Activated CD8-positive, alpha-beta memory T cell treated with anti-CD3 and anti-CD28 coated beads, Interleukin-2, amount 50 U/mL, for 4 hours (primary cell): ENCODE measurements at regions not wholly inside any gene's neighbourhood (a gene's known extent, or its start where the extent isn't known, plus 50 kb on each side); places are given as distances from the start of the nearest gene placed in this dataset.

ENCODE experiments used
- DNase-seq: peaks from one replicate; pipeline ENCODE4 v3.0.0-alpha.2; 2020

DNA sequence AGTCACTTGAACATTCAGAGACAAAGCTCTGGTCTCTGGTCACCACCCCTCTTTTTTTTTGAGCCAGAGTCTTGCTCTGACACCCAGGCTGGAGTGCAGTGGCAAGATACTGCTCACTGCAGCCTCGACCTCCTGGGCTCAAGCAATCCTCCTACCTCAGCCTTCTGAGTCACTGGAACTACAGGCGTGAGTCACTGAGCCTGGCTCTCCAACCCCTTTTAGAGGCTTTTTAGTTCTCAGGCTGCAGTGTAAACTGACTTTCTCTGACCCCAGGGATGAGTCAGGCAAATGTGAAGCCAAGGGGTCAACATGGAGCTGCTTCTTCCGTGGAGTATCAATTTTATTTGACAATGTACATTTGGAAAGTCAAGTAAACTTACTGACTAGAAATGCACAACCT, 229.2 kb downstream of the PTTG2 start:
- DNase-seq = no peak

DNA sequence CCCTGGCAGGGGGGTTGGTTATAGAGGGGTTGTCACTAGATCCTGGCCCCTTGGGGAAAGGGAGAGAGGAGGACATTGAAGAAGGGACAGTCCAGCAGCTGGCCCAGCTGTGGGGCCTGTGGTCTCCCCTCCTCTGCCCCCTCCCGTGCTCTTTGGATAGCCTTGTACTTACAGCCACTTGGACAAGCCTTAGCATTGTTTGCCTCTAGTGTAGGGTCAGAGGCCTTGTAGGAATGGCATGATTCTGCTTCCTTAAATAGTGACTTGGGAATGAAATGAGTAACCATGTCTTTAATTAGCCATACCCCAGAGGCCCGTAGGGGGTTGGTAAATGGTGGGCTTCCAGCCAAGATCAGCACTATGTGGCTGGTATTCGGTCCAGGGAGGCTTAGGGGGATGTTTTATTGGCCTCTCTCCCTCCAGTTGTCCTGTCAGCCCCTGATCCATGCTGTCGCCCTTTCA, 230.6 kb downstream of the PTTG2 start:
- DNase-seq = no peak

DNA sequence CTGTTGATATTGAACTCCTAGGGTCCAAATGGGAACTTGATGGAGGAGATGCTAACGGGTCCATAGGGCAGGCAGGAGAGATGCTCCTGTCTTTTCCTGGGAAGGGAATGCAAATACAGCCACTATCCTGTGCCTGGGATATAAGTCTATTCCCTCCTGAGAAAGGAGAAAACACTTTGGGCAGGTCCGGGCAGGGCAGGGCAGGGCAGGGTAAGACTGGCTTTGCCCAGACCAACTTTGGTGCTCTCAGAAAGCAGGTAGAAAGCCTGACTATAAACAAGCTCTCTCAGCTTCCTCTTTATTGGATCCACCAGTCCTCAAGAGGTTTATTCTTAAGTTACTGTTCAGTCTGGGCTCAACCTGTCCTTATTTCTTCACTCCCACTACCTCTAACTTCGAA, 232.3 kb downstream of the PTTG2 start:
- DNase-seq = no peak

DNA sequence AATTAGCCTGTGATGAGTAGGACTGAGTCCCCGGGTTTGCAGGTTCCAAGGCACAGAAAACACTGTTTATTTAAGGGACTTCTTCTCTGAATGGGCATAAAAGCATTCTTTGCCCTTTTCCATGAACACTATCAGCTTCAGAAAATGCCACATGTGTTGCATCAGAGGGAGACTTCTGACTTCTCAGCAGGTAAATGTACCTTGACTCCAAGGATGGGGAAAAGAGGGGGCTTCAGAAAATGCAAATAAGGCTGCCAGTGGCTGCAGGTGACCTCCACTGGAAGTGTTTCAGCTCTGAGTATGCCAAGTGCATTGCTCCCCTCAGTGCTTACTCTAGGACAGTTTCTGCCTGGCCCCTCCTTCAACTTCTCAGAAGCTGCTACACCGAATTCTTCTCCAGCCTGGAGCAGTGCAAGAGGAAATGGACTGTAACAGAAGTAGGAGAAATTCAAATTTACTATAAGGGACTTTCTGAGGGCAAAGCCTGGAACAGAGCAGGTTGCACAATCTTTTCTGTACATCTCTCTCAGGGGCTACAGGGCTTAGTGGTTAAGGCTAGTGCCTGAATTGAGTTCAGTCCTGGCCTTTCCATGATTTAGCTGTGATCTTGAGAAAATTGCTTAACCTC, 233.2 kb downstream of the PTTG2 start:
- DNase-seq = no peak

DNA sequence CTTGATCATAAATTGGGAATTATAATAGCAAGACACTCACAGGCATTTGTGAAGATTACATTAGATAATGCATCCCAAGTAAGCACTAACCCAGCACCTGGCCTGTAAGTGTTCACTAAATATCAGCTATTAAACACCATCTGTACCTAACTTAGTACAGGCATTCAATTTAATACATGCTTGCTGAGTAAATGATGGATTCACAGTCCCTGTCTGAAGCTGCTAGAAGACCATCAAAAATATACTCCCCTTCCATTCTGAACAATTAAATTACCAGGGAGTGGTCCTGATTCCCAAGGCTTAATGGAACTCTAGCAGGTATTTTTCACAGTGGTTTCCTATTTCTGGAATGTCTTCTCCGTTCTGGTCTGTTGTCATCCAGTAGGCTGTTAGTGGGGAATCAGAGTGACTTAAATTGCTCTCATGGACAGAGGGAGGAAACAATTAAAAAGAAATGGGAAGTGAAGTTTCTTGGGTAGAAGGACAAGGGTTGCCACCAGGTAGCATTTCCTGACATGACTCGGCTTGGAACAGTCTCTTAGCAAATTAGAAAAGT, 233.9 kb downstream of the PTTG2 start:
- DNase-seq = no peak

DNA sequence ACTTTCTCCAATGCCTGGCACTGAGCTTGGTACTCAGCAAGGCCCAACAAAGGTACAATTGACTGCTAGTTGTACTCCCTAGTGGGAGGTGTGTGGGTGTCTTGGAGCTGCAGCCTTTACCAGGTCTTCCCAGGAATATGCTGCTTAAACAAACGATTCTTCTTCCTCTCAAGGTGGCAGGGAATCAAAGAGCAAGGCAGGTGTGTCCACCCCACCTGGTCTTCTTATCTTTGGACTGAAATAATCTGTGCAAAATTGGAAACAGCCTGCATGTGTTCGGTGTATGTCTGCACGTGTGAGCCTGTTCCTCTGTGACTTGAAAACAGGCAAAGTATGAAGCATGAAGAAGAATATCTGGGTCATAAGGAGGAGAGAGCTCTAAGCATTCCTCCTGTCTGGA, 235.3 kb downstream of the PTTG2 start:
- no peak for DNase-seq

DNA sequence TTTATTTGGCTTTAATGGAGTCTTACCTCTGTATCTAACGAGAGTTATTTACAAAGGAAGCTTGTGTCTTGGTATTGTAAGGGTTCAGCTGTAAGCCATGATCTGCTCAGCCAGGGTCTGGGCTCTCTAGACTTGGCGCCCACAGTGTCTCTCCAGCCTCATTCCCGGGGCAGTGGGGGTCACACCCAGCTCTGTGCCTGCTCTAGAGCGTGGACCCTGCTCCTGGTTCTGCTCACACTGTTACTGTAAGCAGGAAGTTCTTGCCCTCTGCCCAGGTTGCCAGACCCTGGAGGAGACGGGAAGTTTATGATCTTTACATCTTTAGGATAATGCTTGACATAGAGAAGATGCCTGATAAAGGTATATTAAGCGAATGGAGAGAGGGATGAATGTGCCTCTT, 235.7 kb downstream of the PTTG2 start:
- no peak for DNase-seq

DNA sequence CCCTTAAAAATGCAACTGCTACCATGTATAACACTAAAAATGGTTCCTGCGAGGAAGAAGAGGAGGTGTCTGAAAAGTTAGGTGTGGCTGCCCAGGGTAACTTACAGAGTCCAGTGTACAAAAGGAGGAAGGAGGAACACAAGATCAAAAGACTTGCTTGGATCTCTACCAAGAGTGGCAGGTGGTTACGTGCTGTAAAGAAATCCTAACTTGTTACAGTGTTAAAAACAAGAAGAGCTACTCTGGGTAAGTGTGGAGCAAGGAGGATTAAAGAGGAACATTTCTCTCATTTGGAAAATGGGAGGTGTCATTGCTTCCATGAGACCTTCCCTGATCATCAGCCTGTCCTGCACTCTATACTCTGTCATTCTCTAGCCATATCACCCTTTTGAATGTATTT, 242.0 kb downstream of the PTTG2 start:
- DNase-seq = no peak

DNA sequence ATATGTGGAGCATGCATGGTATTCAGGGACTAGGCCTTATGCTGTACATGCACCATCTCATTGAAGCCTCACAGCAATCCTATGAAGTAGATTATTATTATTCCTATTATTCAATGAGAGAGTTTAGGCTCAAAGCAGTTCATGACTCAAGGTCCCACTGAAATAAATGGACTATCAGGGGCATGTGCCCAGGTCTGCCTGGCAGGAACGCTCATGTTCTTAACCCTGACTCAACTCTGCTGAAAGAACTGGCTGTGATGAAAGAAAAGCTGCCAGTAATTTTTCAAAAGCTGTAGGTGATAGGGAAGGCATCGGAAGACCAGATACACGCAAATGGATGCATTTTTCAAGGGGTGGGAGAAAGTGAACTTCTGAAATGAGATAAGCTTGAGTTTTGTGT, 243.4 kb downstream of the PTTG2 start:
- DNase-seq = no peak

DNA sequence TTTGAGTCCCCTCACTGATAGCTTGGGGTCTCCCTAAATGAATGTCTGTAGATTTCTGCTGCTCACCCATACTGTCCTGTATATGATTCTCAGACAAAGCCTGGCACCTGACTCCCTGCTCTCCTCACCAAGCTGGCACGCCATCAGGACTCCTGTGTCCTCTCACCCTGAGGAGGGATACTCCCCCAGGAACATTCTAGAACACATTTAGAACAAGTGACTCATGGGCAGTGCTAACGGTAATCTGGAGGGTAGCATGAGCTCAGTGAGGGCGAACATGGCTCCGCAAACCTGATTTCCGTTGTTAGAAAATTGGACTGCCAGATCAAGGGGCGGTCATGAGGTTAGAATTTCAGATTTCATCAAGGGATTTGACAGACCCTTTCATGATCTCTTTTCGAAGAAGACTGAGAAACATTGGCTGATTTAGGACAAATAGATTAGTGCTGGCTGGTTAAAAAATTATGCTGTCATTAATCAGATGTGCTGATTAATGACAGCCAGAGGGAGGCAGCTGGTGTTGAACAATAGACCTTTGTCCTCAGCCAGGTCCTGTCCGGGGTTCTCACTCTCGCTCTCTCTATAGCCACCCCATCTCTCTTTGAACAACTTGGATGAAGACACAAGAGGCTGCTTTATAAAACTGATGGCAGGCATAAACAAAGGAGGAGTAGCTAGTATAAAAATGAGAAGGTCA, 244.3 kb downstream of the PTTG2 start:
- no peak for DNase-seq

DNA sequence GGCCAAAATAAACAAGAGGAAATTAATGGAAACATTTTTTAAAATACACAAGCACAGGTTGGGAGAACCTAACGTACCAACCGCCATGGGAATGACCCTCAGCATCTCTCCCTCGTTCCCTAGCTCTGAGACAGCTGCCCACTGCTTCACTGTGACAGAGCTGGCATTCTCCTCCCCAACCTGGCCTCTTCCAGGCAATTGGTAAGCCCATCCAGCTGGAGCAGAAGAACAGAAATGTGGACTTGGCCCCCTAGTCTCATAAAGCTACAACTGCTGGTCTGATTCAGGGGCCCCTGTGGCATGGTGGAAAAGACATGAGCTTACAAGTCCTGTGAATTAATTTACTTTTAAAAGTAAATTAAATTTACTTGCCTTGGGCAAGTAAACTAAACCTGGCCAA, 245.1 kb downstream of the PTTG2 start:
- DNase-seq = no peak

DNA sequence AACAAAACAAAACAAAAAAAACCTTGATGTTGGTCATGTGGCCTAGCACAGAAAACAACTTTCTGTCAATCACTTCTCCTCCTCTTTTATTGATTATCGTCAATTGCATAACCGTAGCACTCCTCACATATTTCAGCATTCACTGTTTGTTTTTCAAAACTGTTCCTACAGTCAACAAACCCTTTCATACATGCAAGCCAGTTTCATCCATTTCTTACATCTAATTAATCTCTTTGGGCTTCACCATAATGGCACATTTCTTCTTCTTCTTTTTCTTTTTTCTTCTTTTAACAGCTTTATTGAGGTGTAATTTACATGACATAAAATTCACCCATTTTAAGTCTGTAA, 246.9 kb downstream of the PTTG2 start:
- DNase-seq = no peak

DNA sequence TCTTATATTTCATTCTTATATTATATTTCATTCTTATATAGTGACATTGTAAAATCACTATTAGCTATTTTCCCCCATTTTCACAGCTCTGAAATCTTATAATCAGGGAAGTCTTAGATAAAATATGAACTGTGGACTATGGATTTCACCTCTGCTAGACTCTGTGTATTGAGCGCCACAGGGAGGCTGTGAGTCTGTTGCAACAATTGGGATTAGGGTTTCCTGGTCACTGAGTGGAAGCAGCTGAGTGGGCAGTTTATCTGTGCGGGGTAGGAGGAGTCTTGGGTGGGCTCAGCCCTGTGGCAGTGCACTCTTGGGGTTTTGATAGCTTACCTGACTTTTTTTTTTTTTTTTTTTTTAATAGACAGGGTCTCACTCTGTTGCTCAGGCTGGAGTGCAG, 249.5 kb downstream of the PTTG2 start:
- DNase-seq = no peak

DNA sequence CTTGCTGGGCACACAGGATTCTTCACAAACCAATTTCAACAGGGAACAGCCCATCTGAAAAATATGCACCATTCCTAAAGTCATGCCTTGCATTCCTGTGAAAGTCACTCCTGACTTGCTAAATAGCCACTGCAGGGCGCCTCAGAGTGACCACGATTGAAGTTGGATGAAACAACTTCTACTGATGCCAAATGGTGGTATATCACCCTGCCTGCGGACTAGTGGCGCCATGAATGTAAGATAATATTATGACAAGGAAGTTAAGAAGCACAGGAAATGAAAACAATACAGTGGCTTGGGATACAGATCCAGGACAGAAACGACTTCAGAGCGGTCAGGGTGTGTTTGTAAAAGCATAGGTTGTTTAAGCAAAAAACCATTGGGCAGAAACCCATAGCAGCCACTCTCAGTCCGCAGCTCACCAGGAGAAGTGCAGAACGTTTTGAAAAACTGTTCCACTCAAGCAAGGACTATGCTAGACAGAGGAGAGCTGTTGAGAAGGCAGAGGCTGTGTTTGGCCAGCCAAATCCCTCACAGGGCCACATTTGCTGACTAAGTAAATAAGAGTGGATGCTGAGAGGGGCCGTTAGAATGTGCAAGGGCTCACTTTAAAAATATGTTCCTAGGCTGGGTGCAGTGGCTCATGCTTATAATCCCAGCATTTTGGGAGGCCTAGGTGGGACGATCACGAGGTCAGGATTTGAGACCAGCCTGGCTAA, 250.4 kb downstream of the PTTG2 start:
- no peak for DNase-seq

DNA sequence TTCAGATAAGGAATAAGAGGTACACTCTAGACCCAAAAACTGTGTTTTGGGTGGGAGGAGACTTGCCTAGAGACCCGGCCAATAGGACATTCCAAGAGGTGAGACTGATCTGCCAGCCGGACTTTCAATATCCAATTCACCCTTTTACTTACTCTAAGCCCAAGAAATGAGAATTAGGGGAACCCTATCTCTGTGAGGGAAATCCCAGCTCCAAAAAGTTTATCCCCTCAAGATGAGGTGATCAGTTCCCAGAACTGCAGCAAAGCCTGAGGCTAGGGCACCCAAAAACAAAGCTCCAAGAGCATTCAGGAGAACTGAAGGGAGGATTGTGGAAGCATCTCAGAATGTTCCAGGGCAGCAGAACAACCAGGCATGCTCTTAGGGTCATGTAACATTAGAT, 251.7 kb downstream of the PTTG2 start:
- DNase-seq = no peak

DNA sequence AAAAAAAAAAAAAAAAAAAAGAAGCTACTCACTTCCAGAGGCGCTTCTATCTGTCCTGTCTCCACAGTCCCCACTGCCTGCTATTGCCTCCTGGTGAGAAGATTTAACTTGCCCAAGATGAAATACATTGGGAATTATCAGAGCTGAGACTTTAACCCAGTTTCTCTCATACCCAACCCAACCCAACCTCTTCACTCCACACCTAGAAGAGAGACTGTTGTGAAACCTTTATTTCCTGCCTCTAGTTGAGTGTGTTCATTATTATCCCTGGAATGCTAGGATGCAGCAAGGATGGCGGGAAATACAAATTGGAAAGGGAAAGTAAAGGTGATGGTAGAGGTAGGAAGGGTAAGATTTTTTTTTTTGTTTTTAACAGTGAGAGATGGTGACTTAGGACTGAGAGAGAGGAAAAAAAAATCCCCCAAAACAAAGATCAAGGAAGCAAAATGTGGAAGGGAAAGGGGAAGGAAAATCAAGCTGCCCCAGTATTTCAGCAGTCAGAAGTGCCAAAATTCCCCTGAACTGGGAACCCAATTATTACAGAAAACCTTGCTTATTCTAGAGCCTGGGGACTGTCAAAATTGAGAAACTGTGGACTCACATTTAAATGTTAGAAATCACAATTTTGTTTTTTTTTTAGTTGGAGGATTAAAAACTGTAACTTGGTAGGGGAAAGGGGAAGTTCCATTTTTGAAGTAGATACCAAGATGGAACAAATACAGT, 253.0 kb downstream of the PTTG2 start:
- DNase-seq = no peak

DNA sequence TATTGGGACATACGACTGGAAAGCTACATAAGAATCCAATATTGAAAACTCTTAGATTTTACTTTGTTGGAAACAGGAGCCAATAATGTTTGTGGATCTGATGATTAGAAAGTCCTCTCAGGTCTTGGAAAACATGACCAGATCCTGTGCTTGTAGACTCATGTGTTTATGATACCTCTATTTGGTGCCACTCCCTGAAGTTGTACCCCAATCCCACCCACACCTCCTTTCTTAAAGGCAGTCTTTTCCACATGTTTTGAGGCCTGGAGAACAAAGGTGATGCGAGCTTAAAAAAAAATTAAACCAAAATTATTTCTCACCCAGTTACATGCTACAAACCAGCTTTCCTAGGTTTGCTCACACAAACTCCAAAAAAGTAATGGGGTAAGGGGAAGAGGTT, 262.7 kb downstream of the PTTG2 start:
- DNase-seq = no peak

DNA sequence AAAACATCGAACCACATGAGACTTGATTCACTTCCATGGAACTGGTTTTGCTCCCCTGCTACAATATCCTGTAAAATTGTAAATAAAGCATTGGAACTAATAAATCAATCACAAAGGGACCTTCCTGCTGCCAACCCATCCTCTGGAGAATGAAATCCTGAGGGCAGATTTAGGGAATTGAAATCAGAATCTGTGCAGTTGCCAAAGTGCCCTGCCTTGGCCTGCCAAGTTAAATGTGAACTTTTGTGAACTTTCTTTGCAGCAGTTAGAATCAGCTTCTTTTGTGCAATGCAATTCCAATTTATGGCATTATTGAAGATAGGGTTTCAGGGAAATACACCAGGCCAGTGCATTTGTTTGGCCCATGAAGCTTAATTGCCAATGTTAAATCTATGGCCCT, 263.1 kb downstream of the PTTG2 start:
- no peak for DNase-seq

DNA sequence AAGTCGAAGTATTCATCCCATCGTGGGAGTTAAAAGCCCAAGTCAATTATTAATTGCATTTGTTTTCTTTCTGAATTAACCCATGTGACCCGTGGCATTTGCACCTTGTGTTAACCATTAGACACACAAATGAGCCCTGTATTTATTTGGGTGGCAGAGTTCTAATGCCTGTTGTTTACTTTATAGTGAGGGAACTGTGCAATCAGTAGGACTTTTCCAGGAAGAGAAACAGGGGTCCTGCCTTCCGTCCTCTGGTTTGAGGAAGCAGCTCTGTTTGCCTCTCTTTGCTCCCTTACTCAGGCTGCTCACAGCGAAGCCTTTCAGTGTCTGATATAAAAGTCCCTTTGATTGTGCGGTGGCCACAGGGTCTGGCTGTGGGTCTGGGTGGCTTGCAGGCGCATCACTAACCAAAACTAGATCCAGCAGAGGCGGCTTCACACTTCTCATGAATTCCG, 263.6 kb downstream of the PTTG2 start:
- DNase-seq = no peak

DNA sequence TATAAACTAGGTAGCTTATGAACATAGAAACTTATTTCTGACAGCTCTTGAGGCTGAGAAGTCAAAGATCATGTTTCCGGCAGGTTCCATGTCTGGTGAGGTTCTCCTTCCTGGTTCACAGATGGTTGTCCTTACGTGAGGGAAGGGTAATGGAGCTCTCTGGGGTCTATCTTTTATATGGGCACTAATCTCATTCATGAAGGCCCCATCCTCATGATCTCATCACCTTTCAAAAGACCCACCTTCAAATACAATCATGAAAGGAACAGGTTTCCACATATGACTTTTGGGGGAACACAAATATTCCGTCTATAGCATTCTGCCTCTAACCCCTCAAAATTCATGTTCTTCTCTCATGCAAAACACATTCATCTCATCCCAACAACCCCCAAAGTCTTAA, 264.7 kb downstream of the PTTG2 start:
- DNase-seq = no peak

DNA sequence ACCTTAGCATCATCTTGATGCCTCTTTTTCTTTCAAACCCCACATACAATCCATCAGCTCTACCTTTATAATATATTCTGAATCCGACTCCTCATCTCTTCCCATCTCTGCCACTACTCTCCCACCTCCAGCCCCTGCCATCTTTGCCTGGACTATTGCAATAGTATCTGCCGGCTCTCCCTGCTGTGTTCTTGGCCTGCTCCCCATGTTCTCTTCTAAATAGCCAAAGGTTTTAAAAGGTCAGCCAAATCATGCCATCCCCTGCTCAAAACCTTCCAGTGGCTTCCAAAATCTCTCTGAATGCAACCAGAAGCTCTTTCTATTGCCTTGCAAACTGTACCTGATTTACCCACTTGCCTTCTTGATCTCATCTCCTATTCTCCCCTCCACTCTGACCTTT, 266.0 kb downstream of the PTTG2 start:
- DNase-seq = no peak

DNA sequence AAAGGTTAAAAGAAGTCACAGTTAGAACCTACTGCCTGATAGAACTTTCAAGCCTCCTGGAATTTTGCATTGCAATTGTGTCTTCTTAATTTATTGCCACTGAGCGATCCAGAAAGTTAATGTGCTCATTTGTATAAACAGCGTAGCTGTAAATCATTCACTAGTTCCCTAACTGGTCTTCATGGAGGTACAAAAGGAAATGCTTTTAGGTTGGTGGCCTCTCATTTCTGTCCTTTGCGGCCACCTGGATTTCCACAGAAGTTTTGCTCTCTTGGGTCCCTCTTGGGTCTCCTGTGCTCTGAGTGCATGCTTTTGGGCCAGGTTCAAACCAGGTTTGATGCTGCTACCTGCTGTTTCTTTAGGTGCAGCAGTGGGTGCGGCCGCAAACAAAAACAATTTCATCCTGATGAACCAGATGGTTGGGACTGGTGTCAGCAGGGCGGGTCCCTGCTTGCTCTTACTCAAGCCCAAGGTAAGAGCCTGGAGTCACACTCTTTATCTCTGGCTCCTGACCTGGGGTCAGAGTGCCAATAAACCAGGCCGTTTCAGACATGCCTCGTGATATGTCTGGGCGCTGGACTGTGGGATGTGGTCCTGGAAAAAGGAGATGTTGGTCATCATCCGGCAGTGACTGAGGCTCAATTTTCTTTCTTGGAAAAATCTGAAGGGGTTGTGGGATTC, 270.1 kb downstream of the PTTG2 start:
- no peak for DNase-seq
